NCI-H1694 (cell line): ENCODE measurements at regions not wholly inside any gene's neighbourhood (a gene's known extent, or its start where the extent isn't known, plus 50 kb on each side); places are given as distances from the start of the nearest gene placed in this dataset.

ENCODE experiments used
- DNase-seq: peaks from one replicate; lab custom pipeline; 2025; lab: John Stamatoyannopoulos, UW

- DNase-seq = no peak
These were observed 176.4 kb downstream of the SHANK2 start for GRCh38 chr11:71075871-71076420.

GRCh38 chr11:71075116-71075720, 177.2 kb downstream of the SHANK2 start:
- no peak for DNase-seq

GRCh38 chr11:71071736-71072509, 180.5 kb downstream of the SHANK2 start:
- DNase-seq = no peak

- DNase-seq = no peak
These were observed 181.6 kb downstream of the SHANK2 start for GRCh38 chr11:71070490-71071453.

- no peak for DNase-seq
These were observed 183.4 kb downstream of the SHANK2 start for GRCh38 chr11:71068963-71069362.

GRCh38 chr11:71067753-71068152, 184.6 kb downstream of the SHANK2 start:
- no peak for DNase-seq

GRCh38 chr11:71066311-71066710, 186.1 kb downstream of the SHANK2 start:
- DNase-seq = no peak

GRCh38 chr11:71065841-71066240, 186.5 kb downstream of the SHANK2 start:
- no peak for DNase-seq

- DNase-seq = no peak
These were observed 187.5 kb downstream of the SHANK2 start for GRCh38 chr11:71064702-71065515.

GRCh38 chr11:71064183-71064582, 188.2 kb downstream of the SHANK2 start:
- no peak for DNase-seq

- DNase-seq = no peak
These were observed 189.2 kb downstream of the SHANK2 start for GRCh38 chr11:71063129-71063528.

- no peak for DNase-seq
These were observed 190.2 kb downstream of the SHANK2 start for GRCh38 chr11:71062199-71062598.

- no peak for DNase-seq
These were observed 192.0 kb downstream of the SHANK2 start for GRCh38 chr11:71060391-71060791.

GRCh38 chr11:71059662-71060061, 192.7 kb downstream of the SHANK2 start:
- DNase-seq = no peak

- DNase-seq = no peak
These were observed 196.5 kb downstream of the SHANK2 start for GRCh38 chr11:71055925-71056324.
